GM19043 (cell line): ENCODE measurements at regions not wholly inside any gene's neighbourhood (a gene's known extent, or its start where the extent isn't known, plus 50 kb on each side); places are given as distances from the start of the nearest gene placed in this dataset.
"Not testable (repeated sequence)": the region's sequence is repeated elsewhere in the genome, so short reads cannot be mapped to it uniquely, and the experiment has no call there.

Experiments used
- ATAC-seq: cut with Tn5 transposase; IDR thresholded peaks from one replicate; pipeline ENCODE4 v1.9.1; 2021; ENCODE audit warnings: low read depth; ENCODE audit not compliant: unreplicated experiment

- ATAC-seq: no peak
These were observed 161.5 kb downstream of the NRIP1 start for GRCh38 chr21:14903172-14903865.

DNA sequence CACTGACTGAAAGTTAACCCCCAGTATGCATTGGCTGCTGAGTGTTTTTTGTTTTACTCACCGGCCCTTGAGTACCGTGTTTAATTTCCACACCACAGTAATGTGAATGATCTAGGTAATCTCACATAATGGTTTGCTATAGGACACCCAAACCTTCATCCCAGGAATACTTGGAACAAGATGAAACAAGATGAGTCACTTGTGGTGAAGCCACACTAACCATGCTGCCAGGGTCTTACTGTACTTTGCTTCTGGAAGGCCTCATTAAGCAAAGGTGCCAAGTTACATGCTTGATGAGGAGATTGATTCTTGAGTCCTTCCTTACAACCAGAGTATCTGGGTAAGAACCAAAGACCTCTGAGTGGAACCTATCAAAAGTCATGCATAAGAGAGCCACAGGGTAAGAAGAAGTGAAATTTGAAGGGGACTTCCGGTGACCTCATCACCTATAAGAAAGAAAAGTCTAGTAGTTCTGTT lies 163.3 kb downstream of the NRIP1 start:
- ATAC-seq: no peak

DNA sequence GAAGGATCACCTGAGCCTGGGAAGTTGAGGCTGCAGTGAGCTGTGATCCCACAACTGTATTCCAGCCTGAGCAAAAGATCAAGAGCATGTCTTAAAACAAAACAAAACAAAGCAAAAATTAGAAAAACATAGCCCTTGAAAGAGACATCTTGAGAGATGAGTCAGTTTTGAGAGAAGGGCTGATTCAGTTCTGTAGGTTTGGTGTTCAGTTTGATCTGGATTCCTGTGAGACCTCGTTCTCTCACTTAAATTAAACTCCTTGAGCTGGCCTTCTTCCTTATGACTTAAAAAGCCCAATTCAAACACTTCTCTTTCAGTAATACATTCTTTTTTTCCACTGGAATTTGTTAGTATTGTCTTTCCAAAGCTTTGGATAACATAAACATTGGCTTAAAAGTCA lies 164.2 kb downstream of the NRIP1 start:
- ATAC-seq: no peak

DNA sequence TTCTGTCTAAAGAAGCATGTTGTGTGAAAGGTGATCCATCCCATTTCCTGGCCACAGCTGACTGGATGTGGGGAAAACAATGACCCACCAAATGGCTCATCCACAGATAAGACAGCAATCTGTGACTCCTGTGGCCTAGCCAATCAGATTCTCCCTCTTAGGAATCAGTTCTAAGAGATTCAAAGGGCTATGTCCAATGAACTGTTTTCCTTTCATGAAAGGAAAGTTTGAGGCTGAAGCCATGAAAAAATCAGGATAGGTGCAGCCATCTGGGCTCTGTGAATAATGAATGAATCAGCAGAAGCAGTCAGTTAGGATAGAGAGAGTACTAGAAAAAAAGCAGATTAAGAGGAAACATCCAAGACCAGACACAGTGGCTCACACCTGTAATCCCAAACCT lies 164.7 kb downstream of the NRIP1 start:
- no peak for ATAC-seq

- ATAC-seq: no peak
These were observed 169.0 kb downstream of the NRIP1 start for GRCh38 chr21:14895792-14896191.

GRCh38 chr21:14890141-14890540 lies 174.7 kb downstream of the NRIP1 start:
- no peak for ATAC-seq

- no peak for ATAC-seq
These were observed 175.6 kb downstream of the NRIP1 start for GRCh38 chr21:14889080-14889810.

GRCh38 chr21:14888202-14888601 lies 176.6 kb downstream of the NRIP1 start:
- ATAC-seq: no peak

DNA sequence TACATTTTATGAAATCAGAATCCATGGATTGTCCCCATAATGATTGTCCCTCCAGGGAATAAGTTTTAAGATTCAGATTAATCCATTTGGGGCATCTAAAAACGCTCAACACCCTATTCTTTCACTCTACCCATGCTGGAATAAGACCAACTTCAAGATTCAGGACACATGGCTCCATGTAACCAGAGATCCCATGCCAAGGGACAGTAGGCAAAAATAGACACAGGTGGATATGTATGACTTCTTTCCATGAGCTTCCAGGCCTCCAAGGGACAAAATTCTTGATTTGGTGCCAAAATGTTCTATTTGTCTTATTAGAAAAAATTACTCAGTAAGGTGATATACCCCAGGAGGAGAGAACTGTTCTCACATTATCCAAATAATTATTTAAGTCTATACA lies 178.8 kb downstream of the NRIP1 start:
- no peak for ATAC-seq

DNA sequence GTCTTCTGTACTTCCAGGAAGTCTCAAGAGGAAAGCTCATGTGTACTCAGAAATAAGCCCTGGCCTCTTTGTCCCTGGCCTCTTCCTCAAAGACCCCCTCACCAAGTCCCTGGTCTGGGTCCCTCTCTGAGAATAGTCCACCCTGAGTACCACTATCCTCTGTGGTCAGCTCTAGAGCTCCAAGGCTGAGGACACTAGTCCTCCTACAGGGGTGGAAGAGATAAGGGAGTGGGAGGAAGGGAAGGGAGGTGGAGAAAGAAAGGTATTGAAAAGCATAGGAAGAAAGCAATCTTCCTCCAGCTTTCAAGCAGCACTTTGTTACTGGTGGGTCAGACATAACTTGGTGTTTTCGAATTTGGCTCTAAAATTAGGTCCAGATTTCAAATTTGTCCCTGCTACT lies 181.4 kb downstream of the NRIP1 start:
- no peak for ATAC-seq

- not testable (repeated sequence) for ATAC-seq
These were observed 182.3 kb downstream of the NRIP1 start for GRCh38 chr21:14882545-14882944.

DNA sequence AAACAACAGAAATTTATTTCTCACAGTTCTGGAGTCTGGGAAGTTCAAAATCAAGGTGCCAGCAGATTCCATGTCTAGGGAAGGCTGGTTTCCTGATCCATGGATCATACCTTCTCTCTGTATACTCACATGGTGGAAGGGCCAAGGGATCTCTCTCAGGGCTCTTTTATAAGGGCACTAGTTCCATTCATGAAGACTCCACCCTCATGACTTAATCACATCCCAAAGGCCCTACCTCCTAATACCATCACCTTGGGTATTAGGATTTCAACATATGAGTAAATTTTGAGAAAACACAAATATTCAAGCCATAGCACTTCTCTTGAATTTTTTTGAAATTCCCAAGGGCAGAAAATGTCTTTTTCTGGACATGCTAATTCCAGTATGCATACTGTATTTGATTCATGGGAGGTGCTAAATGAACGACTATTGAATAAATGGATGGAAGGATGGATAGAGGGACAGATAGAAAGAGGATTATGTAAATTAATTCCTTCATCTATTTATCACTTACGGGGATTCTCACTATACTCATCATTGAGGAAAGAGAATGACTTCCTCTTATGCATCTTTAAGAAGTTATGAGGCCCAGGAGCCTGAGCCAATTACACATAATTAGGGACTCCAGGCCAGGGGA lies 182.8 kb downstream of the NRIP1 start:
- no peak for ATAC-seq

DNA sequence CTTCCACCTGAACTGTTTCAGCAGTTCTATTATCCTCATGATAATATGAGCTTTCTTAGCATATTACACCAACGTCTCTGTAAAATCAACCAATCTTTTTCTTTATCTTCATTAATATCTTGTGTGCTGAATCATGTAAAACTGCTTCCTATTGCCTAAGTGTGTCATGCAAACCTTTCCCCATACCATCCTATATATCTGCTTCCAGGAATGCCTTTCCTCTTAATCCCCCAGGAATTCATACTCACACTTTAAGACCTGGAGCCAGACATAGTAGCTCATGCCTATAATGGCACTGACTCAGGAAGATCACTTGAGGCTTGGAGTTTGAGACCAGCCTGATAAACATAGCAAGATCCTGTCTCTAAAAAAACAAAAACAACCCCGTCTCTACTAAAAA lies 183.9 kb downstream of the NRIP1 start:
- no peak for ATAC-seq

GRCh38 chr21:14879458-14879857 lies 185.3 kb downstream of the NRIP1 start:
- ATAC-seq: no peak

DNA sequence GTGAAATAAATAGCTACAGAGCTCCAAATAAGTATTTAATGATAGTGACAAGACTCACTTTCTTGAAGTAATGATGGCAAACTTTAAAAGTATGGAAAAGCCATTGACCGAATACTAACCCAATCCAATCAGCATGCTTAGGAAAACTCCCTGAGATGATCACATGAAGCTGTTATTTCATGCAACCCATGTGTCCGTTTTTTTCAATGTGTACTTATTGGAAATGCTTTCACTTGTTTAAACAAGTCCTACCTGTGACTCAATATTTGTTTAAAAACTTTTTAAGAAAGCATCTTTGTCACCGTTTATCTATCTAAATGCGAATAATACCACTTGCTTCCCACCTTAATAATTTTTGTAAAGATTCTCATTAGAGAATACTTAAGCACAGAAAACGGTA lies 185.8 kb downstream of the NRIP1 start:
- no peak for ATAC-seq

DNA sequence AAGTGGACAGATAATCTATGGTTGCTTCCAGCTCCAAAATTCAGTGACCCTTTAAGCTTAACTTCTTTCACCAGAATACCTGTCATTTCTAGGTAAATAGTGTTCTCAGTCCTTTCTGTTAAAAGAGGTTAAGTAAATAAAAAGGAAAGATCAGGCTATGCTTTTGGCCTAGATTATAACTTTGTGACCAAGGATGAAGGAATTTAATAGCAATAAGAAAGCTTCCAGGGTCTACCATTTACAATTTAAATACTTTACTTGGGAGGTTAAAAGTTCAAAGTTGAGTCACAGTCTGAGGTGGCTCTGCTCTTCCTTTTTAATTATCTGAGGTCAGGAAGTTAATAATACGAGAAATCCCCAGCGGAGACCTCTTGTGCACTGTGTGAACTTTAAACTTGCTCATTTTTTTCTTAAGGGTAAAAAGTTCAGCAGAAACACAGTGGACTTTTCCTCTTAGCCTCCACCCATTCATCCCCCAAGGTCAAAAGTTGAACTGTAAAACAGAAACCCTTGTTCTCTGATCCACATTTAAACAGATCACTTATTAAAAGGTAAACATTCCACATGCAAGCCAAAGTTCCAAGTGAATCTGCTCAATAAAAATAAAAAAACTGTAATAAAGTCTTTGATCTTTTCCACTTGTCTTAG lies 187.1 kb downstream of the NRIP1 start:
- peak; percentile 43 for ATAC-seq

GRCh38 chr21:14876524-14876840 lies 188.3 kb downstream of the NRIP1 start:
- no peak for ATAC-seq

DNA sequence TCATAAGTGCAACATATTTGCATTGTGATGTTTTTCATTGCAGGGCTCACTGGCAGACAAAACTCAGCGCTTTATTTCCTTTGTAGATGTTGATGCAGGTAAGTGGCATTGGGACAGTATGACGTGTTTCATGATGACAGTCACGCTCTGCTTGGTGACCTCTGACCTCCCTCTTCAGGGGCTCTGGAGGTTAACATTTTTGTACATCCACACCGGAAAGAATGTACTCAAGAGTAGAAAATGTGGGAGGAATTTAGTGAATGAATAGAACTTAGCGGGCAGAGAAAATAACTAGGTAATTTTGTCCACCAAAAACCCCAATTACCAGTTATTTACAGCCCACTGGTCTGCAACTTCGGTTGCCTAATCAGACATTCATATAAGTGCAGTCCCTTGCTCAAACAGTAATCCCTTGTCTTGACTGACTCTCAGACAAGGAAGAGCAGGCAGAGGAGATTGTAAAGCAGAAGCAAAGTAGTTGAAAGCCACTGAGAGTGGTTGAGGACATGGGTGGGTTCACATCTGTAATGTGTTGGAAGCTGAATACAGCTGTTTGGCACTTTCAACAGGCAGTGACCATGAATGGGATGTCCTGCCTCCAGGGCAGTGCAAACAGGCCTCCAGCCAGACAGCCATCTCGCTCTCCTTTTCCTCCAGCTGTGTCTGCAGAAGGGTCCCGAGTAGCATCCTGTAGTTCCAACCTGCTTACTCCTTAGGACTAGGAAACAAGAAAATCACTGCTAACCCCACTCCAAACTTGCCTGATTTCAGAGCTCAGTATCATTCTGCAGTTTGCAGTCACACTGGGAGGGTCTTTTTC lies 188.9 kb downstream of the NRIP1 start:
- ATAC-seq: peak; percentile 62

DNA sequence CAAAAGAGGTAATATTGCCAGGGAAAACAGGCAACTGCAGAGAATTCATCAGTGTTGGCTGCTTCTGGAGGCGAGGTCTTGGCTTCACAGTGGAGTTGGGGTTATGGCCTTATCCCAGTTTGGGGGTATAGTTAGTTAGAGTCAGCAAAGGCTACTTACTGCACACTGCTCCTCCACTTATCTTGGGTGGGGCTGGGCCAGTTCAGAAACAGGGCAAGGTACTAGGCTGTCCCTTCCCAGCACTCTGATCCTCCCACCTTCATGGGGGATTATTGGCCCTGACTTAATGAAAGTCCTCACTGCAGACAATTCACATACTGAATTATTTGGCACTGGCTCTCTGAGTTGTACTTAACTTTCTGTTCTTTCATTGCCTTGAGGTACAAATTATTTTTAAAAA lies 189.6 kb downstream of the NRIP1 start:
- ATAC-seq: no peak

DNA sequence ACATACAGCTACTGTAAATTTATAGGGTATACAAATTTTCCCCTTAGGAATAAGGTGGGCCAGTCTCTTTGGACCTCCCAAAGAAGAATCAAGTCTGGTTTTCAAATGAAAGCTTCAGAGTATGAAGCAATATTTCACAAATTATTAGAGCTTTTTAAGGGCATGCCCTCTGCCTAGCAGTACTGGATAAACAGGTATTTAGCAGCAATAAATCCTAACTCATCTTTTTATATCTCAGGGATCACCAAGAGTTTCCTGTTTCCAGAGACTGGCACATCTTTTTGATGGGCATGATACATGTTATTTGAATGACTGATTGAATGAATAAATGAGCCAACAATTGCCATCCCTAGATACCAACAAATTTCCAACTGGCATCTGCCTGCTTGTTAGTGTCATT lies 190.4 kb downstream of the NRIP1 start:
- no peak for ATAC-seq

- ATAC-seq: no peak
These were observed 192.9 kb downstream of the NRIP1 start for GRCh38 chr21:14871861-14872260.
